GM18502 (cell line): ENCODE measurements at regions not wholly inside any gene's neighbourhood (a gene's known extent, or its start where the extent isn't known, plus 50 kb on each side); places are given as distances from the start of the nearest gene placed in this dataset.

Experiments
- ATAC-seq: cut with Tn5 transposase; IDR thresholded peaks from one replicate; pipeline ENCODE4 v1.9.1; 2021; ENCODE audit warnings: mild to moderate bottlenecking; ENCODE audit not compliant: unreplicated experiment, poor library complexity

- ATAC-seq: peak; percentile 51
Measured at GRCh38 chr4:24476282-24476681, 108.1 kb downstream of the DHX15 start.

- ATAC-seq: no peak
Measured at GRCh38 chr4:24475756-24476155, 108.6 kb downstream of the DHX15 start.

- no peak for ATAC-seq
Measured at GRCh38 chr4:24473309-24473721, 111.0 kb downstream of the DHX15 start.

GRCh38 chr4:24472514-24473308 is 111.6 kb downstream of the DHX15 start:
- peak; percentile 54 for ATAC-seq

- ATAC-seq: no peak
Measured at GRCh38 chr4:24472161-24472510, 112.2 kb downstream of the DHX15 start.

GRCh38 chr4:24471486-24472160 is 112.7 kb downstream of the DHX15 start:
- no peak for ATAC-seq

GRCh38 chr4:24470666-24471485 is 113.5 kb downstream of the DHX15 start:
- ATAC-seq: no peak

GRCh38 chr4:24468071-24468470 is 116.3 kb downstream of the DHX15 start:
- no peak for ATAC-seq

- ATAC-seq: no peak
Measured at GRCh38 chr4:24464566-24464965, 119.8 kb downstream of the DHX15 start.

- ATAC-seq: no peak
Measured at GRCh38 chr4:24456431-24456830, 127.9 kb downstream of the DHX15 start.

GRCh38 chr4:24453951-24454350 is 130.4 kb downstream of the DHX15 start:
- no peak for ATAC-seq

- no peak for ATAC-seq
Measured at GRCh38 chr4:24451870-24452269, 132.5 kb downstream of the DHX15 start.

- no peak for ATAC-seq
Measured at GRCh38 chr4:24443200-24443599, 141.2 kb downstream of the DHX15 start.

GRCh38 chr4:24440765-24441164 is 143.6 kb downstream of the DHX15 start:
- ATAC-seq: no peak

GRCh38 chr4:24434241-24434640 is 150.1 kb downstream of the DHX15 start:
- ATAC-seq: no peak

- no peak for ATAC-seq
Measured at GRCh38 chr4:24433515-24434214, 150.7 kb downstream of the DHX15 start.

- no peak for ATAC-seq
Measured at GRCh38 chr4:24428850-24429249, 155.5 kb downstream of the DHX15 start.

GRCh38 chr4:24426557-24426956 is 157.8 kb downstream of the DHX15 start:
- ATAC-seq: no peak

GRCh38 chr4:24425863-24426262 is 158.5 kb downstream of the DHX15 start:
- ATAC-seq: no peak

- ATAC-seq: no peak
Measured at GRCh38 chr4:24423670-24424069, 160.7 kb downstream of the DHX15 start.
